ENCODE measurements at regions not wholly inside any gene's neighbourhood (a gene's known extent, or its start where the extent isn't known, plus 50 kb on each side); places are given as distances from the start of the nearest gene placed in this dataset.

DNA sequence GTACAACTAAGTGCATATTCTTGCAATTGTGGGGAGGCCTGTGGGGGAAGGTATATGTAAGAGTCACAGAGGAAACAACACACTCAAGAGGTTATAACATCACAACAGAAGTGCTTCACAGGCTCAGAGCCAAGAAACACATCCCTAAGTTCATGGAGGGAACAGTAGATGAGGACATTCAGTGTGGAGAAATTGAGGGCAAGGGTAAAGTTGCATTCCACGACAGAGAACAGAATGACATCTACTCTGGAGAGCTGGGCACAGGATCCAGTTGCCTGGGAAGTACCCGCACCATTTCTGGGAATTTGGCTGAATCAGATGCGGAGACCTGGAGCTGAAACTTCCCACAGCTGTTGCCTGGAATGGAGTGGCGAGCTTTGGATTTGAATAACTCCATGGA, 197.2 kb downstream of the NXNL2 start:
- H3K27ac ChIP-seq (ENCODE audit: low read depth, low read length): no peak overlapping the region
- POLR2A ChIA-PET: no interaction called here
- CTCF ChIA-PET: interaction anchor here (0.6 kb wide), 1 partner anchor 386 kb away, joined by 3 read pairs; no protein-coding TSS in a partner anchor

GRCh38 chr9:88733651-88734421, 198.9 kb downstream of the NXNL2 start:
- Histone ChIP-seq H3K4me3 (ENCODE audit: low read depth, low read length) (no peak overlapping the region), H3K27ac (ENCODE audit: low read depth, low read length) (peak overlapping the region; percentile 66), H3K9me3 (ENCODE audit: control insufficient read depth, insufficient read depth, low read length) (peaks cover 3% of the 10 kb centered on the region; the same call in 1 of the 2 replicates), H3K27me3 (ENCODE audit: control insufficient read depth, insufficient read depth, low read length) (no peaks in the 10 kb centered on the region)
- ChIA-PET CTCF (no interaction called here), POLR2A (interaction anchor here (0.7 to 1.6 kb wide), 2 partner anchors 12 to 199 kb away, joined by 3 to 6 read pairs; partner anchors contain the start of gene NXNL2)
- TF ChIP-seq, protein P1, sequence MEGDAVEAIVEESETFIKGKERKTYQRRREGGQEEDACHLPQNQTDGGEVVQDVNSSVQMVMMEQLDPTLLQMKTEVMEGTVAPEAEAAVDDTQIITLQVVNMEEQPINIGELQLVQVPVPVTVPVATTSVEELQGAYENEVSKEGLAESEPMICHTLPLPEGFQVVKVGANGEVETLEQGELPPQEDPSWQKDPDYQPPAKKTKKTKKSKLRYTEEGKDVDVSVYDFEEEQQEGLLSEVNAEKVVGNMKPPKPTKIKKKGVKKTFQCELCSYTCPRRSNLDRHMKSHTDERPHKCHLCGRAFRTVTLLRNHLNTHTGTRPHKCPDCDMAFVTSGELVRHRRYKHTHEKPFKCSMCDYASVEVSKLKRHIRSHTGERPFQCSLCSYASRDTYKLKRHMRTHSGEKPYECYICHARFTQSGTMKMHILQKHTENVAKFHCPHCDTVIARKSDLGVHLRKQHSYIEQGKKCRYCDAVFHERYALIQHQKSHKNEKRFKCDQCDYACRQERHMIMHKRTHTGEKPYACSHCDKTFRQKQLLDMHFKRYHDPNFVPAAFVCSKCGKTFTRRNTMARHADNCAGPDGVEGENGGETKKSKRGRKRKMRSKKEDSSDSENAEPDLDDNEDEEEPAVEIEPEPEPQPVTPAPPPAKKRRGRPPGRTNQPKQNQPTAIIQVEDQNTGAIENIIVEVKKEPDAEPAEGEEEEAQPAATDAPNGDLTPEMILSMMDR (IDR thresholded peaks at IDR 0.05; ENCODE audit: low read depth, low read length): no peak
- no peak for DNase-seq (ENCODE audit: low read depth, low spot score)

More for the DNA sequence above, 197.2 kb downstream of the NXNL2 start:
- TF ChIP-seq, protein P1 (IDR thresholded peaks at IDR 0.05; ENCODE audit: low read depth, low read length): no peak
- Histone ChIP-seq H3K27me3 (ENCODE audit: control insufficient read depth, insufficient read depth, low read length) (no peaks in the 10 kb centered on the region), H3K4me3 (ENCODE audit: low read depth, low read length) (no peak overlapping the region), H3K9me3 (ENCODE audit: control insufficient read depth, insufficient read depth, low read length) (peaks cover 3% of the 10 kb centered on the region; the same call in 1 of the 2 replicates)
- no peak for DNase-seq (ENCODE audit: low read depth, low spot score)

- no peak overlapping the region for H3K27ac ChIP-seq (ENCODE audit: low read depth, low read length)
- DNase-seq (ENCODE audit: low read depth, low spot score): no peak
- ChIA-PET CTCF (no interaction called here), POLR2A (no interaction called here)
- TF ChIP-seq, protein P1 (IDR thresholded peaks at IDR 0.05; ENCODE audit: low read depth, low read length): no peak
- H3K27me3 ChIP-seq (ENCODE audit: control insufficient read depth, insufficient read depth, low read length): no peaks in the 10 kb centered on the region
- H3K9me3 ChIP-seq (ENCODE audit: control insufficient read depth, insufficient read depth, low read length): peaks cover 3% of the 10 kb centered on the region; the same call in 1 of the 2 replicates
- no peak overlapping the region for H3K4me3 ChIP-seq (ENCODE audit: low read depth, low read length)
Measured at GRCh38 chr9:88734527-88734926, 199.5 kb downstream of the NXNL2 start.

DNA sequence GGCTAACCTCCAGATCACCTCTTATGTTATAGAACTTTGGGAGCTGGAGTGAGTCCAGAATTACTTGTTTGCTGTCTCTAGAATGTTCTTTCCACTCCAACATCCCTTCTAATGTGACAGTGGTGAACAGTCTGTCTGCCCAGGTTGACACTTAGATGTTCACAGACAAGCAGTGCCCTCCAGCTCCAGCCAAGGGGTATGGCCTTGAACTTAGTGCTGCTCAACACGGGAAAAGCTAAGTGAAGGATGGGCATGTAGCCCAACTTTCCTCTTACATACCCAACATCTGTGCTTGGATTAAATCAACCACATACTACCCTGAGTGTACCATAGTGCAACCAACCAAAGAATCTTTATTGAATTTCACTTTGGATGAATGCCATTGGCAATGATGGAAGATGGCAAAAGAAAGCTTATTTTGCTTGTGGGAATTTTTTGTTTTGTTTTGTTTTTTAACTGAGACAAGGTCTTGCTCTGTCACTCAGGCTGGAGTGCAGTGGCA, 201.2 kb downstream of the NXNL2 start:
- CTCF ChIA-PET: no interaction called here
- no peak overlapping the region for H3K27ac ChIP-seq (ENCODE audit: low read depth, low read length)
- POLR2A ChIA-PET: no interaction called here
- H3K9me3 ChIP-seq (ENCODE audit: control insufficient read depth, insufficient read depth, low read length): peaks cover 7% of the 10 kb centered on the region
- no peak overlapping the region for H3K4me3 ChIP-seq (ENCODE audit: low read depth, low read length)
- no peaks in the 10 kb centered on the region for H3K27me3 ChIP-seq (ENCODE audit: control insufficient read depth, insufficient read depth, low read length)
- no peak for DNase-seq (ENCODE audit: low read depth, low spot score)
- TF ChIP-seq, protein P1 (IDR thresholded peaks at IDR 0.05; ENCODE audit: low read depth, low read length): no peak

DNA sequence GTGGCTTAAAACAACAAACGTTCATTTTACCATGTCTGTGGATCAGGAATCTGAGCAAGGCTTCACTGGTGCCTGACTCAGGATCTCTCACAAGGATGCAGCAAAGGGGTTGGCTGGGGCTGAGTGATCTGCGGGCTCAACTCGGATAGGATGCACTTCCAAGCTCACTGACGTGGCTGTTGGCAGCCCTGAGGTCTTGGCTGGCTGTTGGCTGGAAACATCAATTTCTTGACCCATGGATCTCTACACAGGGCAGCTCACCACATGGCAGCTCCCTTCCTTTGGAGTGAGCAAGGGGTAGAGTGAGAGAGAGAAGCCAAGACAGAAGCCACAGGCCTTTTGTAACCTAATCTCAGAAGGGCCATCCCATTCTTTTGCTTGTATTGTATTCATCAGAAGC, 202.1 kb downstream of the NXNL2 start:
- H3K27me3 ChIP-seq (ENCODE audit: control insufficient read depth, insufficient read depth, low read length): no peaks in the 10 kb centered on the region
- peak overlapping the region; percentile 4 for H3K27ac ChIP-seq (ENCODE audit: low read depth, low read length)
- H3K4me3 ChIP-seq (ENCODE audit: low read depth, low read length): no peak overlapping the region
- H3K9me3 ChIP-seq (ENCODE audit: control insufficient read depth, insufficient read depth, low read length): peaks cover 10% of the 10 kb centered on the region
- no peak for DNase-seq (ENCODE audit: low read depth, low spot score)
- POLR2A ChIA-PET: no interaction called here
- TF ChIP-seq, protein P1 (IDR thresholded peaks at IDR 0.05; ENCODE audit: low read depth, low read length): no peak
- CTCF ChIA-PET: no interaction called here
